GM23248 (cell line): ENCODE measurements at regions not wholly inside any gene's neighbourhood (a gene's known extent, or its start where the extent isn't known, plus 50 kb on each side); places are given as distances from the start of the nearest gene placed in this dataset.

Source experiments
- EZH2 ChIP-seq: fragments of 200-600 bp; sonication (generic); IDR thresholded peaks from 2 replicates; pipeline ENCODE4 v1.6.1; 2018; ENCODE audit warnings: antibody characterized with exemption, mild to moderate bottlenecking; ENCODE audit not compliant: insufficient read depth, poor library complexity, severe bottlenecking
- EZH2phosphoT487 ChIP-seq: fragments of 200-600 bp; sonication (generic); IDR thresholded peaks from 2 replicates; pipeline ENCODE4 v1.6.1; 2018; ENCODE audit warnings: antibody characterized with exemption, moderate library complexity, mild to moderate bottlenecking, low read depth; ENCODE audit not compliant: insufficient read depth

GRCh38 chr11:32168924-32169323 lies 78.0 kb downstream of the RCN1 start:
- no peak for TF ChIP-seq EZH2phosphoT487
- no peak for TF ChIP-seq EZH2
